Stomach (tissue), 8 donors: ENCODE measurements at regions not wholly inside any gene's neighbourhood (a gene's known extent, or its start where the extent isn't known, plus 50 kb on each side); places are given as distances from the start of the nearest gene placed in this dataset.
A peak's percentile ranks its signal among the peaks of the same experiment; 100 is the strongest.

Source experiments
- DNase-seq, 2 donors: peaks; one replicate each; pipeline versions ENCODE4 v3.0.0 to v3.0.0-alpha.2; 2013 to 2019
- H3K27ac ChIP-seq, 5 donors: fragments of 200-600 bp in 4 of 5; sonication (generic) in 4 of 5; one replicate each; pipeline ENCODE4 v1.5.1; 2013 to 2019; ENCODE audit warnings: mild to moderate bottlenecking in 1 of 5, moderate library complexity in 1 of 5
- H3K27me3 ChIP-seq, 3 donors: fragments of 200-600 bp; sonication (generic); one replicate each; pipeline ENCODE4 v1.5.1; 2017 to 2019; ENCODE audit warnings: mixed run types in 1 of 3
- H3K36me3 ChIP-seq, 4 donors: fragments of 200-600 bp; sonication (generic); 1 replicate in 3 of 4; 2 replicates in 1 of 4; pipeline ENCODE4 v1.5.1; 2016 to 2019
- H3K4me1 ChIP-seq, 4 donors: fragments of 200-600 bp; sonication (generic); one replicate each; pipeline ENCODE4 v1.5.1; 2016 to 2019
- H3K4me3 ChIP-seq, 4 donors: fragments of 200-600 bp; sonication (generic) in 3 of 4; one replicate each; pipeline ENCODE4 v1.5.1; 2016 to 2019; ENCODE audit warnings: mild to moderate bottlenecking in 1 of 4
- H3K9me3 ChIP-seq, 4 donors: fragments of 200-600 bp; sonication (generic); one replicate each; pipeline ENCODE4 v1.5.1; 2016 to 2019
- EP300 ChIP-seq: sonication (generic); formaldehyde crosslinking; IDR thresholded peaks from one replicate; pipeline ENCODE4 v1.6.1; 2017; ENCODE audit warnings: antibody characterized with exemption
- POLR2A ChIP-seq, 4 donors: fragments of 450-650 bp; IDR thresholded peaks; one replicate each; pipeline ENCODE4 v1.6.1; 2016; ENCODE audit warnings: antibody characterized with exemption in 4 of 4, control low read depth in 2 of 4, mild to moderate bottlenecking in 1 of 4, moderate library complexity in 1 of 4
- POLR2AphosphoS5 ChIP-seq, 3 donors: sonication (generic); formaldehyde crosslinking; IDR thresholded peaks; one replicate each; pipeline ENCODE4 v1.6.1; 2016; ENCODE audit warnings: antibody characterized with exemption in 3 of 3
- whole genome bisulfite sequencing, 5 donors: extraction: QIAGEN DNeasy Blood & Tissue Kit in 3 of 5; methylation state at CpG; one replicate each; pipeline versions ENCODE4 v1.1.5 to v1.1.7; 2013 to 2018; 5-methylcytosine and 5-hydroxymethylcytosine counted together
- intact Hi-C: fragments of 100-400 bp; cut with DNase I; formaldehyde crosslinking; loops from one replicate; pipeline ENCODE4 v1.15.1; 2023; ENCODE audit warnings: low total_unique reads
- TF ChIP-seq, protein P1 (sequence below), 7 experiments: fragments of 450-650 bp in 4 of 7; fragments of 200-600 bp in 3 of 7; sonication (generic) in 3 of 7; IDR thresholded peaks; one replicate each; pipeline ENCODE4 v1.5.1; 2016 to 2019; ENCODE audit warnings: antibody characterized with exemption in 7 of 7, control low read depth in 2 of 7, mild to moderate bottlenecking in 1 of 7
- donor health status: healthy with polysubstance abuse.
- donor health status: Bipolar disorder and iron deficiency.
- donor health status: healthy.

DNA sequence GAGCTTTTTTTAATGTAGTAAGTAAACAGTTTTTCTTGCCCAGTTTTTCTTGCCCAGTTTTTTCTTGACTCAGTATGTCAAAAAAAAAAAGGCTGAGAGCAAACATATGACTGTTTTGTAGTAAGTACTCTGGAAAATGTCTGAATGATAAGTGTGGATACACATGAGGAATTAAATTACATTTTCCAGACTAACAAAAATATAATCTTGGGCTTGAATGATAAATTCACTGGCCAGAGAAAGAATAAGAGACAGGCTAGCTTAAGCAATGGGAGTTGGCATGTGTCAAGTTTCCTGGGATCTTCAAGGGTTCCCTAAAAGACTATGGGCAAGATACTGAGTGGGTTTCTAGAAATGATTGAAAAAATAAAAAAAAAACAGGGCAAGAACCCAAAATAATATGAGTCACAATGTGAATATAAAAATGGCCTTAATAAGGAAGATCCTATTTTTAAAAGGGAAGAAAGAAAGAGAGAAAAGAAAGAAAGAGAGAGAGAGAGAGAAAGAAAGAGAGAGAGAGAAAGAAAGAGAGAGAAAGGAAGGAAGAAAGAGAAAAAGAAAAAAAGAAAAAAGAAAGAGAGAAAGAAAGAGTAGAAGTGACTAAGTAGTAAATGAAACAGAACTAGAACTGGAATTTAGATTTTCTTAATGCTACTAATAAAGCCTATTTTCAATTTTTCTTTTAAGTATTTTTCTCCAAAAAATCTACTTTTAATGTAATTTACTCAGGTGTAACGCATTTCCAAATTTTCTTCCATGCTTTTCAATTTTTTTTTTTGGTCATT lies 60.2 kb downstream of the TFPI2 start:
- Histone ChIP-seq H3K9me3 (no peaks in the 10 kb centered on the region), H3K4me1 (peaks cover 0 to 7% (median 0%) of the 10 kb centered on the region in 4 donors), H3K27ac (no peak overlapping the region), H3K4me3 (no peak overlapping the region), H3K36me3 (no peaks in the 10 kb centered on the region), H3K27me3 (no peaks in the 10 kb centered on the region)
- peak in 1 of 2 donors; percentile 20 for DNase-seq
- TF ChIP-seq, protein P1, sequence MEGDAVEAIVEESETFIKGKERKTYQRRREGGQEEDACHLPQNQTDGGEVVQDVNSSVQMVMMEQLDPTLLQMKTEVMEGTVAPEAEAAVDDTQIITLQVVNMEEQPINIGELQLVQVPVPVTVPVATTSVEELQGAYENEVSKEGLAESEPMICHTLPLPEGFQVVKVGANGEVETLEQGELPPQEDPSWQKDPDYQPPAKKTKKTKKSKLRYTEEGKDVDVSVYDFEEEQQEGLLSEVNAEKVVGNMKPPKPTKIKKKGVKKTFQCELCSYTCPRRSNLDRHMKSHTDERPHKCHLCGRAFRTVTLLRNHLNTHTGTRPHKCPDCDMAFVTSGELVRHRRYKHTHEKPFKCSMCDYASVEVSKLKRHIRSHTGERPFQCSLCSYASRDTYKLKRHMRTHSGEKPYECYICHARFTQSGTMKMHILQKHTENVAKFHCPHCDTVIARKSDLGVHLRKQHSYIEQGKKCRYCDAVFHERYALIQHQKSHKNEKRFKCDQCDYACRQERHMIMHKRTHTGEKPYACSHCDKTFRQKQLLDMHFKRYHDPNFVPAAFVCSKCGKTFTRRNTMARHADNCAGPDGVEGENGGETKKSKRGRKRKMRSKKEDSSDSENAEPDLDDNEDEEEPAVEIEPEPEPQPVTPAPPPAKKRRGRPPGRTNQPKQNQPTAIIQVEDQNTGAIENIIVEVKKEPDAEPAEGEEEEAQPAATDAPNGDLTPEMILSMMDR (IDR thresholded peaks at IDR 0.05) = no peak
- no peak for TF ChIP-seq EP300
- no peak for TF ChIP-seq POLR2A (IDR thresholded peaks at IDR 0.05)
- TF ChIP-seq POLR2AphosphoS5 (IDR thresholded peaks at IDR 0.05) = no peak
- intact Hi-C loops = no loop called here
- 70 to 87% (median 84%) methylated on average over 1 of the region's 1 CpG for WGBS, 5 donors

DNA sequence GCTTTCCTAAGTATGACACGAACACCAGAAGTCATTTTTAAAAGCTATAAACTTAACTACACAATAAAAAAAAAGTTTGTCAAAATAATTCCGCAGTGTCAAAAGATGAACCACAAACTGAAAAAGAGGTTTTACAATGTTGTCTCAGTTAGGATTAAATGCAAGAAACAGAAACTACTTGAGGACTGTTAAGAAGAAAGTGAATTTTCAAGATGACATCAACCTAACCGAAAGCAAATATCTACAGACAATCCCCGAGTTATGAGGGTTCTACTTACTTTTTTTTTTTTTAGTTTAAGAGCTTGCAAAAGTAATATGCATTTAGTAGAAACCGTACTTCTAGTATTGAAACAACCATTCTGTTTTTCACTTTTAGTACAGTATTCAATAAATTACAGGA lies 62.3 kb downstream of the TFPI2 start:
- no peaks in the 10 kb centered on the region for H3K9me3 ChIP-seq
- H3K4me1 ChIP-seq = peaks cover 0 to 7% (median 0%) of the 10 kb centered on the region in 4 donors
- no peak for DNase-seq
- 74 to 82% (median 79%) methylated on average over 5 of the region's 5 CpGs for WGBS, 5 donors
- no peaks in the 10 kb centered on the region for H3K27me3 ChIP-seq
- H3K36me3 ChIP-seq = no peaks in the 10 kb centered on the region
- no peak overlapping the region for H3K27ac ChIP-seq
- TF ChIP-seq EP300 (no peak), POLR2A (IDR thresholded peaks at IDR 0.05) (no peak), POLR2AphosphoS5 (IDR thresholded peaks at IDR 0.05) (no peak)
- TF ChIP-seq, protein P1 (IDR thresholded peaks at IDR 0.05) = no peak
- intact Hi-C loops = no loop called here
- no peak overlapping the region for H3K4me3 ChIP-seq

DNA sequence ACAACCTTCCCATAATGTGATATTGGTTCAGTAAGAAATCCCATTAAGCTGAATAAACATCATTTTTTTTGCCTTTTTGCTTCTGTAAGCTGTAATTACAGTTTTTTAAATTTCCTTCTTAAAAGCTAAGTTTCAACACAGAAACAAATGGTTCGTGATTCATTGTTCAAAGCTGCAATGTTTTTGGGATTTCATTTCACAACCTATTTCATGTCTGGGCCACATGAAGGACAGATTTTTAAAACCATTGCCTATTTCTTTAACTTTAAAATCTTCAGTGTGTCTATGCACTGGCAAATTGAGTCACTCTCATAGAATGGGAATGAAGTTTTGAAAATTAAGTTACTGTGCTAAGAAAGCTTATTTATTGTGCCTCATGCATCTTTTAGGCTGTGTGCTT lies 66.9 kb downstream of the TFPI2 start:
- H3K27me3 ChIP-seq = no peaks in the 10 kb centered on the region
- no peaks in the 10 kb centered on the region for H3K9me3 ChIP-seq
- 71 to 93% (median 82%) methylated on average over 1 of the region's 1 CpG for WGBS, 5 donors
- H3K27ac ChIP-seq = no peak overlapping the region
- TF ChIP-seq POLR2A (IDR thresholded peaks at IDR 0.05) (no peak), EP300 (no peak)
- H3K4me1 ChIP-seq = no peaks in the 10 kb centered on the region
- intact Hi-C loops = no loop called here
- no peak for DNase-seq
- H3K4me3 ChIP-seq = no peak overlapping the region
- H3K36me3 ChIP-seq = no peaks in the 10 kb centered on the region

DNA sequence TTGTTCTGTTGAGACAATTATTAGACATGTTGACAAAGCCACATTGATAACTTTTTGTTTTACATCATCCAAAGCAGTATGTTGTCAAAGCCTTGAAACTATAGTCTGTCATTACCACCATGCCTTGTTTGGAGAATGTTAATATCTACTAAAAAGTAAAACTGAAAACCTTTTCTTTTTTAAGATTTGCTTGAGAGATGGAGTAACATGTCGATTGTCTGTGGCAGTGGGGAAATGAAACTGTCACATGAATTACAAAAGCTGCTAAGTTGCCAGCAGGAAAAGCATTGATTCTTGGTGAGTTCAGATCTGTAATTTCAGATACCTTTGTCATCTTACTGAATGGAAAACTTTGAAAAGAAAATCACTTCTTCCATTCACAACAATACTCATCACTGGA lies 69.1 kb downstream of the TFPI2 start:
- Histone ChIP-seq H3K27me3 (no peaks in the 10 kb centered on the region), H3K27ac (no peak overlapping the region), H3K9me3 (no peaks in the 10 kb centered on the region), H3K4me1 (no peaks in the 10 kb centered on the region), H3K4me3 (no peak overlapping the region), H3K36me3 (no peaks in the 10 kb centered on the region)
- no peak for DNase-seq
- TF ChIP-seq, protein P1 (IDR thresholded peaks at IDR 0.05) = no peak
- TF ChIP-seq EP300 = no peak
- TF ChIP-seq POLR2A (IDR thresholded peaks at IDR 0.05) = no peak
- TF ChIP-seq POLR2AphosphoS5 (IDR thresholded peaks at IDR 0.05) = no peak
- WGBS, 5 donors = 43 to 57% (median 47%) methylated on average over 1 of the region's 1 CpG
- intact Hi-C loops = no loop called here

DNA sequence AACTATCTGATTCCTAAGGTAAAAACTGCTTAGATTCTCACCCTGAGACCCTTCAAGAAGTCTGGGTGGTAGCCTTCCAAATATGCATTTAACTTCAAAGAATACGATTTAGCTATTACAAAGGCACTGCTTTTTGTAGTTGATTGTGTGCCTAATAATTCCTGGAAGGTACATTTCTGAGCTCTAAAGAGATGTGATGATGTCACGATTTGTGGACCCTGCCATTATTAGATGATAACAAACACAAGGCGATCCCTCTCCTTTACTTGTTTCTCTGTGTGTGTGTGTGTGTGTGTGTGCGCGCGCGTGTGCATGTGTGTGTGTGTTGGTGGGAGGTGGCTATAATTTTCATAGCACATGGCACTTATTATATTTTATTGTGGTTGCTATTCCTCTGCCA lies 70.9 kb downstream of the TFPI2 start:
- DNase-seq = no peak
- intact Hi-C loops = no loop called here
- H3K4me3 ChIP-seq = no peak overlapping the region
- no peaks in the 10 kb centered on the region for H3K9me3 ChIP-seq
- no peaks in the 10 kb centered on the region for H3K27me3 ChIP-seq
- H3K36me3 ChIP-seq = no peaks in the 10 kb centered on the region
- WGBS, 5 donors = 83 to 92% (median 87%) methylated on average over 7 of the region's 7 CpGs
- no peak for TF ChIP-seq POLR2AphosphoS5 (IDR thresholded peaks at IDR 0.05)
- TF ChIP-seq, protein P1 (IDR thresholded peaks at IDR 0.05) = no peak
- TF ChIP-seq POLR2A (IDR thresholded peaks at IDR 0.05) = no peak
- TF ChIP-seq EP300 = no peak
- no peaks in the 10 kb centered on the region for H3K4me1 ChIP-seq
- no peak overlapping the region for H3K27ac ChIP-seq
